GM23338 (cell line): ENCODE measurements at regions not wholly inside any gene's neighbourhood (a gene's known extent, or its start where the extent isn't known, plus 50 kb on each side); places are given as distances from the start of the nearest gene placed in this dataset.

Experiments used
- ATAC-seq: fragments of 200-7000 bp; cut with Tn5 transposase; 3 replicates; pipeline ENCODE4 v1.9.1; 2020
- DNase-seq: peaks from one replicate; pipeline ENCODE4 v3.0.0-alpha.2; 2015; ENCODE audit warnings: low spot score
- H2AFZ ChIP-seq: fragments of 200-600 bp; sonication (generic); 2 replicates; pipeline ENCODE4 v1.8.0; 2016; ENCODE audit warnings: antibody characterized with exemption, mild to moderate bottlenecking, moderate library complexity
- H3F3A ChIP-seq: fragments of 200-600 bp; sonication (generic); replicated peaks from 2 replicates; pipeline ENCODE4 v1.8.0; 2017; ENCODE audit warnings: antibody characterized with exemption, mixed run types, low read depth
- H3K27ac ChIP-seq: fragments of 200-600 bp; sonication (generic); 2 replicates; pipeline ENCODE4 v1.6.1; 2016; ENCODE audit warnings: low read depth
- H3K27me3 ChIP-seq: fragments of 200-600 bp; sonication (generic); 2 replicates; pipeline ENCODE4 v1.8.0; 2016; ENCODE audit warnings: mild to moderate bottlenecking, mixed run types, moderate library complexity; ENCODE audit not compliant: insufficient read depth
- H3K36me3 ChIP-seq: fragments of 200-600 bp; sonication (generic); 2 replicates; pipeline ENCODE4 v1.8.0; 2016; ENCODE audit warnings: mild to moderate bottlenecking; ENCODE audit not compliant: insufficient read depth
- H3K4me1 ChIP-seq: fragments of 200-600 bp; sonication (generic); 2 replicates; pipeline ENCODE4 v1.8.0; 2016; ENCODE audit warnings: mild to moderate bottlenecking, moderate library complexity; ENCODE audit not compliant: insufficient read depth
- H3K4me2 ChIP-seq: fragments of 200-600 bp; sonication (generic); 2 replicates; pipeline ENCODE4 v1.7.1; 2017; ENCODE audit warnings: mixed run types
- H3K4me3 ChIP-seq: fragments of 200-600 bp; sonication (generic); 2 replicates; pipeline ENCODE4 v1.6.1; 2016; ENCODE audit warnings: mixed run types
- H3K79me2 ChIP-seq: fragments of 200-600 bp; sonication (generic); replicated peaks from 2 replicates; pipeline ENCODE4 v1.8.0; 2017; ENCODE audit warnings: mild to moderate bottlenecking; ENCODE audit not compliant: insufficient read depth
- H3K9me2 ChIP-seq: fragments of 200-600 bp; sonication (generic); 2 replicates; pipeline ENCODE4 v1.8.0; 2017; ENCODE audit not compliant: insufficient read depth
- H4K20me1 ChIP-seq: fragments of 200-600 bp; sonication (generic); replicated peaks from 2 replicates; pipeline ENCODE4 v1.8.0; 2017; ENCODE audit warnings: mild to moderate bottlenecking; ENCODE audit not compliant: insufficient read depth
- H3K27ac Mint-ChIP-seq: 2 replicates; pipeline ENCODE4 v1.8.0; 2020; ENCODE audit warnings: inconsistent platforms, mild to moderate bottlenecking, moderate library complexity, mixed read lengths
- H3K27me3 Mint-ChIP-seq: 3 replicates; pipeline ENCODE4 v1.8.0; 2022; ENCODE audit warnings: low read depth, mild to moderate bottlenecking, moderate library complexity, mixed read lengths, inconsistent platforms; ENCODE audit not compliant: insufficient read depth, poor library complexity
- H3K36me3 Mint-ChIP-seq: 3 replicates; pipeline ENCODE4 v1.8.0; 2021; ENCODE audit warnings: low read depth, mild to moderate bottlenecking, inconsistent platforms, moderate library complexity, mixed read lengths
- H3K4me1 Mint-ChIP-seq: 3 replicates; pipeline ENCODE4 v1.8.0; 2020; ENCODE audit warnings: mild to moderate bottlenecking, inconsistent platforms, mixed read lengths
- H3K4me3 Mint-ChIP-seq: 3 replicates; pipeline ENCODE4 v1.8.0; 2021; ENCODE audit warnings: moderate library complexity, mild to moderate bottlenecking, inconsistent platforms, mixed read lengths
- H3K9me3 Mint-ChIP-seq: 3 replicates; pipeline ENCODE4 v1.8.0; 2020; ENCODE audit warnings: moderate library complexity, mild to moderate bottlenecking, inconsistent platforms, mixed read lengths
- CREB1 ChIP-seq: fragments of 250-450 bp; sonication (Bioruptor Pico); IDR thresholded peaks from 2 replicates; pipeline ENCODE4 v1.5.0; 2020; ENCODE audit warnings: low read depth, mild to moderate bottlenecking, moderate library complexity
- CTCF ChIP-seq, 2 experiments: fragments of 200-600 bp in 1 of 2; sonication (generic) in 1 of 2; conservative IDR thresholded peaks; 2 replicates each; pipeline versions ENCODE4 v1.5.1 to v1.6.1; 2016 to 2017; ENCODE audit warnings: antibody characterized with exemption in 2 of 2, low read depth in 2 of 2, mild to moderate bottlenecking in 2 of 2, moderate library complexity in 1 of 2
- ETS1 ChIP-seq: IDR thresholded peaks from 2 replicates; pipeline ENCODE4 v1.6.1; 2016; ENCODE audit warnings: antibody characterized with exemption
- EZH2 ChIP-seq: fragments of 200-600 bp; sonication (generic); IDR thresholded peaks from one replicate; pipeline ENCODE4 v1.8.0; 2017; ENCODE audit warnings: antibody characterized with exemption, mild to moderate bottlenecking, low read depth; ENCODE audit not compliant: unreplicated experiment
- EZH2phosphoT487 ChIP-seq: fragments of 200-600 bp; sonication (generic); IDR thresholded peaks from one replicate; pipeline ENCODE4 v1.8.1; 2018; ENCODE audit warnings: antibody characterized with exemption; ENCODE audit not compliant: unreplicated experiment
- JUNB ChIP-seq: IDR thresholded peaks from one replicate; pipeline ENCODE4 v1.6.1; 2016; ENCODE audit warnings: antibody characterized with exemption; ENCODE audit not compliant: unreplicated experiment
- NANOG ChIP-seq: IDR thresholded peaks from 2 replicates; pipeline ENCODE4 v1.6.1; 2016; ENCODE audit warnings: antibody characterized with exemption, borderline replicate concordance
- POLR2AphosphoS5 ChIP-seq: IDR thresholded peaks from 2 replicates; pipeline ENCODE4 v1.6.1; 2016; ENCODE audit warnings: antibody characterized with exemption, low read depth
- REST ChIP-seq: IDR thresholded peaks from one replicate; pipeline ENCODE4 v1.6.1; 2018; ENCODE audit warnings: antibody characterized with exemption; ENCODE audit not compliant: unreplicated experiment
- STAT1 ChIP-seq: IDR thresholded peaks from one replicate; pipeline ENCODE4 v1.6.1; 2016; ENCODE audit warnings: antibody characterized with exemption; ENCODE audit not compliant: unreplicated experiment
- ZNF114 ChIP-seq: fragments of 250-450 bp; sonication (Bioruptor Pico); IDR thresholded peaks from 2 replicates; pipeline ENCODE4 v1.5.0; 2020; ENCODE audit warnings: mild to moderate bottlenecking, moderate library complexity
- ZNF331 ChIP-seq: fragments of 250-450 bp; sonication (Bioruptor Pico); IDR thresholded peaks from 2 replicates; pipeline ENCODE4 v1.5.0; 2020; ENCODE audit warnings: low read depth, mild to moderate bottlenecking, moderate library complexity
- ZNF462 ChIP-seq: fragments of 250-450 bp; sonication (Bioruptor Pico); IDR thresholded peaks from 2 replicates; pipeline ENCODE4 v1.5.0; 2020; ENCODE audit warnings: mild to moderate bottlenecking, moderate library complexity

- no peak for TF ChIP-seq ETS1
- no peak for TF ChIP-seq ZNF331
- TF ChIP-seq CTCF (conservative IDR thresholded peaks at IDR 0.05; ENCODE audit: low read depth in 2 of 2): no peak
- TF ChIP-seq NANOG: no peak
- no peak for TF ChIP-seq EZH2phosphoT487
- no peak for TF ChIP-seq ZNF462 (CRISPR knock-in tag)
- TF ChIP-seq ZNF114 (CRISPR knock-in tag): no peak
- no peak for TF ChIP-seq EZH2
- TF ChIP-seq POLR2AphosphoS5: no peak
- TF ChIP-seq CREB1 (CRISPR knock-in tag): no peak
- no peak for TF ChIP-seq STAT1
- no peak for TF ChIP-seq REST
- TF ChIP-seq JUNB: no peak
- Histone ChIP-seq H3F3A (no peaks in the 10 kb centered on the region), H3K27ac (no peak overlapping the region), H3K36me3 (no peaks in the 10 kb centered on the region), H3K79me2 (no peaks in the 10 kb centered on the region), H3K4me2 (no peak overlapping the region), H2AFZ (no peak overlapping the region), H3K9me2 (no peaks in the 10 kb centered on the region), H3K27me3 (no peaks in the 10 kb centered on the region), H3K4me3 (no peak overlapping the region), H3K4me1 (no peaks in the 10 kb centered on the region; the same call in 1 of the 2 replicates), H4K20me1 (no peaks in the 10 kb centered on the region)
- Mint-ChIP-seq H3K27ac (no peak overlapping the region), H3K27me3 (no peaks in the 10 kb centered on the region), H3K4me3 (no peak overlapping the region), H3K36me3 (no peaks in the 10 kb centered on the region), H3K9me3 (no peaks in the 10 kb centered on the region), H3K4me1 (no peaks in the 10 kb centered on the region)
- ATAC-seq (no peak), DNase-seq (no peak)
Measured at GRCh38 chr15:49751751-49752150, 130.9 kb downstream of the DTWD1 start.
